ENCODE measurements at regions not wholly inside any gene's neighbourhood (a gene's known extent, or its start where the extent isn't known, plus 50 kb on each side); places are given as distances from the start of the nearest gene placed in this dataset.
"Not testable (repeated sequence)": the region's sequence is repeated elsewhere in the genome, so short reads cannot be mapped to it uniquely, and the experiment has no call there.

DNA sequence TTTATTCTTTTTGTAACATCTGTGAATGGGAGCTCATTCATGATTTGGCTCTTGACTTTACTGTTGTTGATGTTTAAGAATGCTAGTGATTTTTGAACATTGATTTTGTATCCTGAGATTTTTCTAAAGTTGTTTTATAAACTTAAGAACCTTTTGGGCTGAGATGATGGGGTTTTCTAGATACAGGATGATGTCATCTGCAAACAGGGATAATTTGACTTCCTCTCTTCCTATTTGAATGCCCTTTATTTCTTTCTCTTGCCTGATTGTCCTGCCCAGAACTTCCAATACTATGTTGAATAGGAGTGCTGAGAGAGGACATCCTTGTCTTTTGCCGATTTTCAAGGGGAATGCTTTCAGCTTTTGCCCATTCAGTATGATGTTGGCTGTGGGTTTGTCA, 445.1 kb upstream of the CFAP20DC start:
- DNase-seq = not testable (repeated sequence)

- DNase-seq = no peak
Observed at GRCh38 chr3:59486520-59486919, 436.7 kb upstream of the CFAP20DC start.

DNA sequence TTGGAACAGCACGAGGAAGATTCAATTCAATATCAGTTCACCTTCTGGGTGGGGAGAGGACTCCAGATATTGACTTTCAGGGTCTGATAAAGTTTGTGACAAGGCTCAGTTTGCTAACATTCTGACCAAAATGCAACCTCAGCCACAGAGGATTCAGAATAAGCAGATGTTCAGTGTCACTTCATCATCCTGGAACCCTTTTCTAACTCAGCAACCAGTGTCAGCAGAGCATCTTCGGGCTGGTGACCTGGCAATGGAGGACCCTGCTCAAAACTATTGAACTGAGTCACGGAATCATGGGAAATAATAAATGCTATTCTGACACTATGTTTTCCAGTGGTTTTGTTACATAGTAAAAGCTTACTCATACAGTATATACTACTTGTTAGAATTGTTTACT, 433.4 kb upstream of the CFAP20DC start:
- no peak for DNase-seq

DNA sequence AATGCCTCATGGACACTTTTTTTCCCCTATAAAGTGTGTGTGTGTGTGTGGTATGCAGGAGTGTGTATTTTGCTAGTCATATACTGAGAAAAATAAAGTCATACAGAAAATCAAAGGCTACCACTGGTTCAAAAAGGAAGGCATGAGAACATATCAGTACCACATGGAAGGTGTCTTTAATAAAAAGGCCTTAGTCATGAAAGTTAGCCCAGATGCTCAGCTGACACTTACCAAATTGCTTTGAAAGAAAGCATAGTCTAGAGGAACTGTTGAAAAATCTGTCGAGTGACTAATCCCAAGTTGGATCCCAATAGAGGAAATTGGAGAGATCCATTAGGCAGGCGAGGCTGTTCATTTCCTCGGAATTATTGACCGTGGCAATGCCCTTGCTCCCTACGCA, 432.9 kb upstream of the CFAP20DC start:
- no peak for DNase-seq

GRCh38 chr3:59481776-59482400, 432.1 kb upstream of the CFAP20DC start:
- DNase-seq = no peak

GRCh38 chr3:59480486-59480995, 430.7 kb upstream of the CFAP20DC start:
- DNase-seq = peak; percentile 69 to 73

DNA sequence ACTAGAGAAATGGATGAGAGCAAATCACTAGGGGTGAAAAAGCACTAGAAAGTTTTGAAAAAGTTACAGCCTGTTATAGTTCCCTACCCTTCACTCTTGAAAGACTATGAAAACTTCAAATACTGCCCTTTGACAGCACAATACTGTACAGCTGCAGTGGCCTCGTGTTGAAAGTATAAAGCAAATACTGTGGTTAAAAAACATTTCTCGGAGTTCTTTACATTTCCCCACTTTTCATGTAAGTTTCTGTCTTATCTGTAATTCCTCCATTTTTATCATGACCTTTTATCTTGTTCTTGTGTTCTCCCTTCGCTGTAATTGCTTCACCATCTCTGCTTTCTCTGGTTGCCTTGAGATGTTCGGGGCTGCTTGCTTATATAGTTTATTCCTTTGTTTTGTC, 423.8 kb upstream of the CFAP20DC start:
- DNase-seq = no peak

DNA sequence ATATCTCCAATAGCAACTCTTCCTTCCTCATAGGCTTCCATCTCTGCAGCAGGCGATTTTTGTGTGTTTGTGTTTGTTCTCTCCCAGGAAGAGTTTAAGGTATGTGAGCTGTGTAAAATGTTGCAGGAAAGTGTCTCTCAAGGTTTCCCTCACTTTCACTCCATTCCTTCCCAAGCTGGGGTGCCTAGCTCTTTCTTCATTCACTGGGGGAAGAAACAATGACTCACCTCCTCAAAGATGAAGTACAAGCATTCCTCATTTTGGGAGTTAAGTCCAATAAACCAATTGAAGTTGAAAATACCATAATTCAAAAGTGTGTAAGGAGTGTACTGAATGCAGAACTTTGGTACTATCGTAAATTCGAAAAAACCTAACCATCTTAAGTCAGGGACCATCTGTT, 422.7 kb upstream of the CFAP20DC start:
- no peak for DNase-seq

GRCh38 chr3:59469948-59470723, 420.3 kb upstream of the CFAP20DC start:
- no peak for DNase-seq

DNA sequence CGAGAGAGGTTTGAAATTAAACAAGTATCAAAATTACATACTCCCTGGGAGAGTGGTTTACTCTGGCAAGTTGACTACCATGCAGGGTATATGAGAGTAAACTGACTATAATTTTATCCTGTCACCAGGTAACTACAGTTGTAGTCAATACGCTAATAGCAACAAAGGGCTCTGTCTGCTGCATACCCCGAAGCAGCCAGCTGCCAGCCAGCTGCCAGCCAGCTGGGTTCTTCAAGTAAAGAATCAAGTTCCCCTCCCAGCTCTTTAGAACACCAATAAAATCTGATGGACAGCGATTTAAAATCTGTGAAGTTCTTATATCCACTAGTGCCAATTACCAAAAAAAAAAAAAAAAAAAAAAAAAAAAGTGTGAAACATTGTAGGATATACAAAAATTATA, 417.7 kb upstream of the CFAP20DC start:
- no peak for DNase-seq

GRCh38 chr3:59464187-59464586, 414.4 kb upstream of the CFAP20DC start:
- no peak for DNase-seq

DNA sequence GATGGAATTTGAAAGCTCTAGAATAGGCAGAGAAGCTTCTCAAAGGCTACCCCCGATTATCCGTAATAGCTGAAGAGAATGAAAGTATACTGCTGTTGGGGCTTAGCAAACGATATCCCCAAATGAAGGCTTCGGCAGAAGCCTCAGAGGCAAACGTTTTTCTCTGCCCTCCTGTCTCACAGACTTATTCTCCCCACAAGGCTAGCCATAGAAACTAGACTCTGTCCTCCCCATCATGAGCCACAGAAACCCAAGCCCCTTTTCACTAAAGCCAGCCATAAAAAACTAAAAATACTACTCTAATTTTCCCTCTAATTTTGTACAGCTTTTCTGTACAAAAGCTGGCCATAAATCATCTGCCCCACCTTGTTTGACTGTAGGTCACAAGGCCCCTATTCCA, 413.4 kb upstream of the CFAP20DC start:
- DNase-seq = no peak

DNA sequence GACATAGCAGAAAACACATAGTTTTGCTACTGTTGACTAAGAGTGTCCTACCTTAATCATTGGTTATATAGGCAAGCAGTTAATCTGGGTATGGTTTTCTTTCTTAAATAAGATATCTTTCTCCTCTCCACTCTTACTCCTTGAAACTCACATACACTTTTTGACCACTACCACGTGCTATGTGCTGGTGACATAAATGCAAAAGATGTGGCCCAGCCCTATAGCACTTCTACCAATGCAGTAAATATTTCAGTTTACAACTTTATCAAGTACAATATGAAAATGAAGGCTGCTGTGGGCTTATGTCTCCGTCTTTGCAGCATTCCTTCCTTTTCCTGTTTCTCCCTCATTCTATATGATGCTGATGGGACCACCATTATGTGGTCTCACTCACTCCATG, 410.2 kb upstream of the CFAP20DC start:
- DNase-seq = no peak

- DNase-seq = no peak
Observed at GRCh38 chr3:59456852-59457485, 407.1 kb upstream of the CFAP20DC start.

GRCh38 chr3:59451800-59452746, 402.2 kb upstream of the CFAP20DC start:
- no peak for DNase-seq

- DNase-seq = no peak
Observed at GRCh38 chr3:59450946-59451763, 401.3 kb upstream of the CFAP20DC start.

- no peak for DNase-seq
Observed at GRCh38 chr3:59450437-59450836, 400.6 kb upstream of the CFAP20DC start.

DNA sequence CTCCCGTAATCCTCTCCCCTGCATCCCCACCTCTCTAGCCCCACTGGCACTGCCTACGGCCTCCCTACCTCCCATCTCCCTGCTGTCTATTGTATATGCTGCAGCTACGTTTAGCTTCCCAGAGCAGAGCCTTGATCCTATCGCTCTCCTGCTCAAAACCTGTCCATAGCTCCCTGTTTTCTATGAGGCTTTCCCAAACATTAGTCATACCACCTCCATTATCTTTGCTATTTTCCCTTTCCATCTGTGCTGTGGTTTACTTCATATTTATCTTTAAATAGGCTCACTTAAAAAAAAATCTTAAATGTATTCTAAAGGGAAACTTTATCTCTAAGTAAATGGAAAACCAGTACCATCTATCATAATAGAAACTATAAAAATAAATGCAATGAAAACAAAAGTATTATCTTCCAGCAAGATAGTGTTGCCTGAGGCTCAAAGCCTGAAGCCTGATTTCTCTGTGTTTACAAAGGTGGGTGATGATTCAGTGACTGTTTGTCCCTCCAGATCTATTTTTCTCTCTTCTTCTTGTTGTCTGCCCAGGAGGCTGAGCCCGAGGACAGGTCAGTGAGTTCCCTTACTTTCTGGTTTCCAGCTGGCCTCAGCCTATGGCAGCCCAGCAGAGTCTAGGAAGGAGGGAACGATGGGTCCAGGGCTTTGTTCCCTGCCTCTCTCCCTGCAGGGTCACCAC, 397.1 kb upstream of the CFAP20DC start:
- DNase-seq = no peak

DNA sequence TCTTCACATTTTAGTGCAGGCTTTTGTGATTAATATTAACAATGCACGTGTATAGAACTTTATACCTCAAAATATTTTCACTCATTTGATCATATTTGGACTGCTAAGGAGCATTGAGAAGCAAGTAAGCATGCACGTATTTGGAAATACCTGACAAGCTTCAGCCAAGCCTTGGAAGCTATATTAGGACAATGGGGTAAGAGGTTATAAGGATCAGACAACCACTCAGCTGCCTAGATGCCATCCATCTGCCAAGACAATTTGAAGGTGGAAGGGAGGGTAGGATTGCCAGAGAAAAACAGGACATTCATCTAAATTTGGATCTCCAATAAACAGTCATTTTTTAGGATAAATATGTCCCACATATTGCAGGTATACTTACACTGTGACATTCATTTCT, 394.9 kb upstream of the CFAP20DC start:
- no peak for DNase-seq

DNA sequence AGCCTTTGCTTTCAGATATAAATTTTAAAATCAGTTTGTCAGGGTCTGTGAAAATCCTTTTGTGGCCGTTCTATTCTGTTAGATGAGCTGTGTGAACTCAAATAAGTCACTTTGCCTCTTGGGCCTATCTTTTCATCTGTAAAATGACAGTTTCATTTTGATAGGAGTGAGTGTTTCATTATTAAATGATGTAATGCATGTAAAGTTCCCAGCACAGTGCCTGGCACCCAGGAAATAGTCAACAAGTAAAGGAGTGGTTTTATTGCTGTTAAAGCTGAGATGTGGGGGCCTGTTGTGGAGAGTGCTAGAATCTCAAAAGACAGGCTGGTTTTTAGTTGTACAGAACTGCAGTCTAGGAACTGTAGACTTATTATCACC, 394.5 kb upstream of the CFAP20DC start:
- DNase-seq = no peak

- no peak for DNase-seq
Observed at GRCh38 chr3:59443618-59444293, 393.9 kb upstream of the CFAP20DC start.

All from AML-193 (cell line).